B cell (primary cell): ENCODE measurements at regions not wholly inside any gene's neighbourhood (a gene's known extent, or its start where the extent isn't known, plus 50 kb on each side); places are given as distances from the start of the nearest gene placed in this dataset.

Experiments
- ATAC-seq: fragments of 200-7000 bp; cut with Tn5 transposase; one replicate; pipeline ENCODE4 v1.10.0; 2021; ENCODE audit warnings: low read depth, mild to moderate bottlenecking, moderate number of reproducible peaks, moderate library complexity
- CTCF ChIA-PET: fragments of 350-600 bp; sonication (Branson Sonifier 250); formaldehyde crosslinking; loops from one replicate; lab custom pipeline; 2021; ENCODE audit warnings: antibody characterized with exemption, inconsistent platforms; lab: Charles Lee
- POLR2A ChIA-PET: fragments of 350-600 bp; sonication (Branson Sonifier 250); formaldehyde crosslinking; loops from one replicate; lab custom pipeline; 2021; ENCODE audit warnings: antibody characterized with exemption; lab: Charles Lee
- DNase-seq: peaks from one replicate; pipeline ENCODE4 v3.0.0; 2013
- H2AFZ ChIP-seq: 2 replicates; pipeline ENCODE4 v1.6.1; 2012; ENCODE audit warnings: mild to moderate bottlenecking, low read depth, low read length; ENCODE audit not compliant: insufficient read depth, poor library complexity, severe bottlenecking
- H3K27ac ChIP-seq, 2 donors: 1 replicate in 1 of 2; 2 replicates in 1 of 2; pipeline ENCODE4 v1.5.1; 2012 to 2013; ENCODE audit warnings: low read length in 2 of 2, mild to moderate bottlenecking in 2 of 2, moderate library complexity in 1 of 2
- H3K27me3 ChIP-seq, 4 experiments: fragments of 200-600 bp in 1 of 4; sonication (generic) in 1 of 4; replicated peaks in 1 of 4; 1 replicate in 2 of 4; 2 replicates in 2 of 4; pipeline versions ENCODE4 v1.6.1 to v1.7.0; 2013 to 2016; ENCODE audit warnings: low read length in 3 of 4, mild to moderate bottlenecking in 2 of 4, mixed read lengths in 1 of 4, moderate library complexity in 1 of 4; ENCODE audit not compliant: insufficient read depth in 4 of 4, control insufficient read depth in 3 of 4; ENCODE audit errors: control extremely low read depth in 1 of 4
- H3K36me3 ChIP-seq, 2 experiments: replicated peaks in 1 of 2; 1 replicate in 1 of 2; 2 replicates in 1 of 2; pipeline versions ENCODE4 v1.6.1 to v1.7.1; 2013; ENCODE audit warnings: low read length in 1 of 2; ENCODE audit not compliant: insufficient read depth in 2 of 2, control insufficient read depth in 1 of 2; ENCODE audit errors: control extremely low read depth in 1 of 2, extremely low read depth in 1 of 2
- H3K4me1 ChIP-seq, 2 donors: fragments of 200-600 bp in 1 of 2; sonication (generic) in 1 of 2; 1 replicate in 1 of 2; 2 replicates in 1 of 2; pipeline versions ENCODE4 v1.5.1 to v1.6.1; 2013 to 2017; ENCODE audit warnings: low read length in 2 of 2; ENCODE audit not compliant: control insufficient read depth in 2 of 2, insufficient read depth in 2 of 2
- H3K4me2 ChIP-seq: replicated peaks from 2 replicates; pipeline ENCODE3; 2012; ENCODE audit warnings: mild to moderate bottlenecking, low read depth, low read length; ENCODE audit not compliant: poor library complexity, severe bottlenecking
- H3K4me3 ChIP-seq, 5 experiments: fragments of 200-600 bp in 1 of 5; sonication (generic) in 1 of 5; 1 replicate in 3 of 5; 2 replicates in 2 of 5; pipeline versions ENCODE4 v1.5.1 to v1.7.0; 2011 to 2016; ENCODE audit warnings: low read length in 4 of 5, mild to moderate bottlenecking in 4 of 5, low read depth in 2 of 5, control low read depth in 1 of 5, moderate library complexity in 1 of 5; ENCODE audit not compliant: insufficient read depth in 1 of 5; ENCODE audit errors: control extremely low read depth in 1 of 5, extremely low read depth in 1 of 5
- H3K79me2 ChIP-seq: fragments of 200-600 bp; sonication (generic); one replicate; pipeline ENCODE4 v1.6.0; 2016; ENCODE audit warnings: low read length; ENCODE audit not compliant: control insufficient read depth, insufficient read depth
- H3K9ac ChIP-seq: fragments of 200-600 bp; sonication (generic); 2 replicates; pipeline ENCODE4 v1.6.1; 2017; ENCODE audit warnings: mild to moderate bottlenecking, low read length, moderate library complexity
- H3K9me3 ChIP-seq, 3 donors: one replicate each; pipeline versions ENCODE4 v1.6.1 to v1.7.1; 2013; ENCODE audit warnings: low read length in 2 of 3; ENCODE audit not compliant: control insufficient read depth in 2 of 3, insufficient read depth in 1 of 3; ENCODE audit errors: control extremely low read depth in 1 of 3
- H4K20me1 ChIP-seq: 2 replicates; pipeline ENCODE4 v1.6.0; 2012; ENCODE audit warnings: mild to moderate bottlenecking, low read length; ENCODE audit not compliant: insufficient read depth, control insufficient read depth, poor library complexity, severe bottlenecking
- H3K27ac Mint-ChIP-seq: one replicate; pipeline ENCODE4 v1.8.0; 2021; ENCODE audit warnings: mixed read lengths
- H3K27me3 Mint-ChIP-seq: one replicate; pipeline ENCODE4 v1.8.0; 2021; ENCODE audit warnings: mixed read lengths
- H3K4me1 Mint-ChIP-seq: one replicate; pipeline ENCODE4 v1.8.0; 2021; ENCODE audit warnings: mixed read lengths
- H3K4me3 Mint-ChIP-seq: one replicate; pipeline ENCODE4 v1.8.0; 2021; ENCODE audit warnings: mixed read lengths
- H3K9me3 Mint-ChIP-seq: one replicate; pipeline ENCODE4 v1.8.0; 2022; ENCODE audit warnings: mixed read lengths; ENCODE audit not compliant: insufficient read depth
- EZH2 ChIP-seq: IDR thresholded peaks from 2 replicates; pipeline ENCODE4 v1.6.1; 2012; ENCODE audit warnings: borderline replicate concordance, low read depth, mild to moderate bottlenecking, moderate library complexity, low read length; ENCODE audit not compliant: insufficient read depth, poor library complexity, severe bottlenecking
- WGBS: methylation state at CpG from one replicate; pipeline ENCODE4 v1.1.5; 2013; ENCODE audit warnings: missing lambda C conversion rate; ENCODE audit not compliant: insufficient coverage; 5-methylcytosine and 5-hydroxymethylcytosine counted together
- intact Hi-C: fragments of 100-400 bp; cut with micrococcal nuclease; formaldehyde crosslinking; loops from one replicate; pipeline ENCODE4 v1.10.0; 2022
- TF ChIP-seq, protein P1 (sequence below): fragments of 200-600 bp; IDR thresholded peaks from one replicate; pipeline ENCODE4 v1.8.0; 2022; ENCODE audit warnings: antibody characterized with exemption, mild to moderate bottlenecking

DNA sequence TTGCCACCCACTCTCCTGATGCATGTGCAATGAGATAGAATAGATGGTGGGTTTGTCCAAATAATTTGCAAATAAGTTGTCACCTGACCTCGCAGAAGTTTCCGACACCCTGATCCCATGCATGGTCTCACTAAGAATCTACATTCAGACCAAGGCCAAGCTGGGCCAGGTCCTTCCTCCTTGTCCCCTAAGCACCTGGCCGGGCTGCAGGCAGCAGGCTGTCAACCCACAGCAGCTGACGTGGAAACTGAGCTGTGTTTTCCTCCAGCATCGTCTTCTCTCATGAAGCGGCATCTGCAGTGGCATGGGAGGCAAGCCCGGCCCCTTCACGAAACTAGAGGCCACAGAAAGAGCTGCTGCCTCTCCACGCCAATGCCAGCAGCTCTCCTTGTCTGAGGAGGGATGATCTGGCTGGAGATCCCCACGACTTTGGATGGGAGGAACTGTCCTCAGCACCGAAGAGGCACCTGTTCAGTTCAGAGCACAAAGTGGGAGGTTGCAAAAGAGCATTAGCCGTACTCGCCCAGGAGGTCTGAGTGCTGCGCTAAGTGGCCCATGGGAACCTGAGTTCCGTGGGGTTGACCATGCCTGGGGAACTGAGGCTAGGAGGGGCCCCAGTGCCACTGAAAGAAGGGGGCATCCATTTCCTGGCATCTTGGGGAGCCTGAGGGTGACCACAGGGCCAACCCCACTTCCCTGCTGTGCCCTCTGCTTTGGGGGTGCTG, 110.5 kb upstream of the INSIG1 start:
- Histone ChIP-seq H4K20me1 (no peaks in the 10 kb centered on the region), H3K27ac (no peak overlapping the region), H3K4me3 (no peak overlapping the region), H3K4me1 (peaks cover 4 to 5% of the 10 kb centered on the region in 2 donors), H3K4me2 (no peak overlapping the region), H3K79me2 (no peaks in the 10 kb centered on the region), H3K9ac (no peak overlapping the region), H2AFZ (no peak overlapping the region), H3K36me3 (no peaks in the 10 kb centered on the region), H3K27me3 (peaks cover 0 to 4% (median 2%) of the 10 kb centered on the region in 4 experiments), H3K9me3 (peaks cover 5 to 37% (median 20%) of the 10 kb centered on the region in 3 donors)
- POLR2A ChIA-PET, result no interaction called here
- no peak for ATAC-seq
- Mint-ChIP-seq H3K9me3 (peaks cover 14% of the 10 kb centered on the region), H3K27me3 (peaks cover 13% of the 10 kb centered on the region), H3K4me3 (no peak overlapping the region), H3K4me1 (peaks cover 2% of the 10 kb centered on the region), H3K27ac (no peak overlapping the region)
- 81% methylated on average over 15 of the region's 15 CpGs for WGBS
- CTCF ChIA-PET, result interaction anchor here (0.7 to 1.6 kb wide), 3 partner anchors 115 to 193 kb away, joined by 3 to 5 read pairs (median 4); no protein-coding TSS in a partner anchor
- intact Hi-C loops, result no loop called here
- DNase-seq, result no peak
- no peak for TF ChIP-seq EZH2

DNA sequence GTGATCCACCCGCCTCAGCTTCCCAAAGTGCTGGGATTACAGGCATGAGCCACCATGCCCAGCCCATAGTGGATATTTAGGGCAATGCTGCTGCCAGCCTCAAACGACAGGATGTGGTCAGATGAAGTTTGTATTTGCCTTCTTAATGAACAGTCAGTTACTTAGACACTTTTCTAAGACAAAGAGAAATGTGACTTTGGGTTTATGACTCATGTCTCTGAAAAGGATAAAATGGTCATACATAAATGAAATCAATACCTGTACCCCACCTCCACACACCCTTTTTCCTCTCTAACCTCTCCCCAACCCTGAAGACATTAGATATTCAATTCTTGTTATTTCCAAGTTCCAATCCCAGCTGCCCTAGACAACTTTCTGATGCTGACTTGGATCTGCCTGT, 109.3 kb upstream of the INSIG1 start:
- CTCF ChIA-PET, result interaction anchor here (1.6 kb wide), 1 partner anchor 114 kb away, joined by 4 read pairs; no protein-coding TSS in a partner anchor
- no peak overlapping the region for H3K4me3 Mint-ChIP-seq
- peaks cover 10% of the 10 kb centered on the region for H3K27me3 Mint-ChIP-seq
- Histone ChIP-seq H3K79me2 (no peaks in the 10 kb centered on the region), H3K4me3 (no peak overlapping the region), H3K4me2 (no peak overlapping the region), H4K20me1 (no peaks in the 10 kb centered on the region), H3K27me3 (peaks cover 0 to 4% (median 2%) of the 10 kb centered on the region in 4 experiments), H3K9me3 (peaks cover 5 to 36% (median 20%) of the 10 kb centered on the region in 3 donors), H3K36me3 (no peaks in the 10 kb centered on the region), H2AFZ (no peak overlapping the region), H3K27ac (no peak overlapping the region), H3K9ac (no peak overlapping the region), H3K4me1 (peaks cover 4 to 5% of the 10 kb centered on the region in 2 donors)
- POLR2A ChIA-PET, result no interaction called here
- DNase-seq, result no peak
- peaks cover 2% of the 10 kb centered on the region for H3K4me1 Mint-ChIP-seq
- 0% methylated on average over 1 of the region's 2 CpGs for WGBS
- ATAC-seq, result no peak
- intact Hi-C loops, result no loop called here
- TF ChIP-seq, protein P1, sequence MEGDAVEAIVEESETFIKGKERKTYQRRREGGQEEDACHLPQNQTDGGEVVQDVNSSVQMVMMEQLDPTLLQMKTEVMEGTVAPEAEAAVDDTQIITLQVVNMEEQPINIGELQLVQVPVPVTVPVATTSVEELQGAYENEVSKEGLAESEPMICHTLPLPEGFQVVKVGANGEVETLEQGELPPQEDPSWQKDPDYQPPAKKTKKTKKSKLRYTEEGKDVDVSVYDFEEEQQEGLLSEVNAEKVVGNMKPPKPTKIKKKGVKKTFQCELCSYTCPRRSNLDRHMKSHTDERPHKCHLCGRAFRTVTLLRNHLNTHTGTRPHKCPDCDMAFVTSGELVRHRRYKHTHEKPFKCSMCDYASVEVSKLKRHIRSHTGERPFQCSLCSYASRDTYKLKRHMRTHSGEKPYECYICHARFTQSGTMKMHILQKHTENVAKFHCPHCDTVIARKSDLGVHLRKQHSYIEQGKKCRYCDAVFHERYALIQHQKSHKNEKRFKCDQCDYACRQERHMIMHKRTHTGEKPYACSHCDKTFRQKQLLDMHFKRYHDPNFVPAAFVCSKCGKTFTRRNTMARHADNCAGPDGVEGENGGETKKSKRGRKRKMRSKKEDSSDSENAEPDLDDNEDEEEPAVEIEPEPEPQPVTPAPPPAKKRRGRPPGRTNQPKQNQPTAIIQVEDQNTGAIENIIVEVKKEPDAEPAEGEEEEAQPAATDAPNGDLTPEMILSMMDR, result no peak
- no peak for TF ChIP-seq EZH2
- no peak overlapping the region for H3K27ac Mint-ChIP-seq
- H3K9me3 Mint-ChIP-seq, result peaks cover 14% of the 10 kb centered on the region
